NCI-H146 treated with DMSO at 0.1 percent for 48 hours (cell line): ENCODE measurements at regions not wholly inside any gene's neighbourhood (a gene's known extent, or its start where the extent isn't known, plus 50 kb on each side); places are given as distances from the start of the nearest gene placed in this dataset.
"Not testable (repeated sequence)": the region's sequence is repeated elsewhere in the genome, so short reads cannot be mapped to it uniquely, and the experiment has no call there.

Experiments used
- DNase-seq: peaks from one replicate; lab custom pipeline; 2025; ENCODE audit not compliant: unreplicated experiment; lab: John Stamatoyannopoulos, UW

DNA sequence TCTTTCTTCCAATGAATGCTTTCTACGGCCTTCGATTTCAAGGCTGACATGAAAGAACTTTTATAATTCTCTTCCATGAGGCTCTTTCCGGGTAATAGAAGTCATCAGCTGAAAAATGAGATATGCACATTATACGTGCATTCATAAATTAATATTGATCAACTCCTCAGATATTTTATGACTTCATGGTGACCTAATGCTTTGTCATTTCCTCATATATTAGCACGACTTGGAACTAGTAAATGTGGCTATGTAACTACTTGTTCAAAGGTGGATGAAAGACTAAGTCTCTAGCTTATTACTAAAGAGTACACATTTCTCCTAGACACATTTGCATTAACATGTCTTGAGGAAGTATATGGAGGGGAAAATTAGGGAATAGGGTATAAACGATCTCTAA lies 168.8 kb downstream of the HDGFL1 start:
- DNase-seq, result no peak

DNA sequence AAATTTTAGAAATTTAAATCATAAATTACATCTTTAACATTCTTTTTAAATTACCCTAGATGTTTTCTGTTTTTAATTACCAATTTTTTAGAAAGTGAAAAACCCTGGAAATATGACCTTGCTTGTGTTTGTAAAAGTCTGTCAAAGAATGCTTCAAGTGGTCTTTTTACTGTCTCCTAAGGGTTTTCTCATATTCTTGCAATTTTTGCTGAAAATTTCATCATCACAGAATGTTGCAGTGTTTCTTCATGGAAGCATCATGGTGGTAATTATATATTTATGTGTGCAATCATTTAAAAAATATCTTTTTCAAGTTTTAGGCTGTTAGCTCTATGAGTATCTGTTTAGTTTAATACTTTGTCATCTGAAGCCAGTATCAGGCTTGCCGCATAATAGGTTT lies 178.2 kb downstream of the HDGFL1 start:
- no peak for DNase-seq

- DNase-seq, result no peak
Measured at GRCh38 chr6:22748681-22749080, 179.3 kb downstream of the HDGFL1 start.

DNA sequence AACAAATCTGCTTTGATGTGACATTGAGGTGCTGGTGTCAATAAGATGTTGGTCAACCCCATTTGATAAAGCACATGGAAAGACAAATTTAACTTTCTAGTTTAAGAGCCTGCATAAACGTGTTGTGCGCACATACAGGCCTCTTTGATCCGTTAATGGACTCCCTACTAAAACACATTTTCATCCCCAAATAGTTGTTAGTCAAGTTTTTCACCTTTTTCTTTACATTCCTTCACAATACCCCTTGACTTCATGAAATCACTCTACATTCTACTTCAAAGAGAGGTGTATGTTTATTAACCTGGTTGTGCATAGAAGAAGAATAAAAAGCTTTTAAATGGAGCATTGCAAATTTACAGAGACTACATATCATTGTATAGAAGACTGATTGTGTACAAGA lies 180.3 kb downstream of the HDGFL1 start:
- DNase-seq, result no peak

DNA sequence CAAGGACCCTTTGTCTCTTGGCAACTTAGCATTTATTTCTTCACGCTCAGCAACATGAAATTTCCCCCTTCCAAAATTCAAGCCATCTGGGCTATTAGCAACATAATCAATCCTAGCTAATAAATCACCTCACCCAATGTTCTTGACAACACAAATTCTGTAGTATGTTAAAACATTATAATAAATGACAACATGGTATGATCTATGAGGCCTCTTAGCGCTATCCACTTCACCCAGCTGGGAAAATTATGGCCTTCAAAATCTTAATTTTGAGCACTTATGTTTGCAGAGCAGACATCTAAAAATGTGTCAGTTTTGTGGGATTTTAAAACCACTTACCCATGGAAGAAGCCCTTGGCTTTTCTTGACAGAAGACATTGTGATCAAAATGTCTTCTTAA lies 181.9 kb downstream of the HDGFL1 start:
- DNase-seq, result no peak

DNA sequence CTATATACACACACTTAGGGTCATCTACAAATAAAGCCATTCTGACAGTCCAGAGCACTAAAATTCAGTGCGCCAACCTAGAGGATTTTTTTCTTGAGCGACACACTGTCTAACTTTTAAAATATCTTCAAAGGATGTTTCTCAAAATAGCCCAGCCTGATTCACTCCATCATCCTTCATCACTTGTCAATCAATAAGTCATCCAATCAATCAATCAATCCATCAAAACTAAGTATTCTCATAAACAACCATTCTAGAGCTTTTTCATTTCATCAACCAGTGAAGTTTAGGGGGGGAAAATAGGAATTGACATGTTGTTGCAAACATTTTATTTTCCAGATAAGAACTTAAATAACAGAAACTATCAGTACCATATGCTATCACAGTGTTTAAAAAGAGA lies 183.2 kb downstream of the HDGFL1 start:
- no peak for DNase-seq

- DNase-seq, result no peak
Measured at GRCh38 chr6:22754061-22754460, 184.7 kb downstream of the HDGFL1 start.

- no peak for DNase-seq
Measured at GRCh38 chr6:22755605-22756004, 186.2 kb downstream of the HDGFL1 start.

- DNase-seq, result no peak
Measured at GRCh38 chr6:22756365-22756764, 187.0 kb downstream of the HDGFL1 start.

- no peak for DNase-seq
Measured at GRCh38 chr6:22764496-22764895, 195.1 kb downstream of the HDGFL1 start.

GRCh38 chr6:22765015-22765414 lies 195.6 kb downstream of the HDGFL1 start:
- DNase-seq, result no peak

DNA sequence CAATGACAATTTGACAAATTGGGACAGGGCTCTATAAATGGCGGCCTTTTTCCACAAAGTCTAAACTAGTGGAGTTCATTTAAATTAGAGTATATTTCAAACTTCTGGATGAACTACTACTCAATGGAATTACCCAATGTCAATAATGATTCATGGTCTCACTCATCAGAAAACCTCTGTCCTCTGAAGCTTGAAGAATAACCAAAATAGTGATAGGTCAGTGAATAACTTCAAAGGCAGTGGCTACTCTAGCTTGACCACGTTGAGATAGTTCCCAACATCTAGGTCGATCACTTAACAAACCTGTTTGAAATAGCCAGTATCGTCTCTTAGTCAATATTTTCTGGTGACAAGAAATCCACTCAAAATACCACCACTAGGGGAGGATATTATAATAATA lies 197.6 kb downstream of the HDGFL1 start:
- DNase-seq, result no peak

DNA sequence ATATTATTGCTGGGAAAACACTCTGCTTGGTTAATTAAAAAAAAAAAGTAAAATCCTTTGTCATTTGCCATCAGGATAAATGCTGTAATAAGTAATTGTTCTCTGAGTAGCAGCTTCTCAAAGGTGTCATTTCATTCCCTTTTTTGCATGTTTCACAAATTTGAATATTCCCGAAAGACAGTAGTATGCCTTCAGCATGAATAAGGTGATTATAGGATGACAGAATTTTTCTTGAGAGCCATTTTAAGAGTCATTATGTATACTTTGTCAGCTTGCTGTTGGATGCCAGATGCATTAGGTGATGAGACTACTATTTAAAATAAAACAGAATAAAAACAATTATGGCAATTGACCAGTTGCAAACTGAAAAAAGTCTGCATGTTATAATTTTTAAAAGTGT lies 200.7 kb downstream of the HDGFL1 start:
- DNase-seq, result no peak

GRCh38 chr6:22774129-22774528 lies 204.8 kb downstream of the HDGFL1 start:
- no peak for DNase-seq

- DNase-seq, result not testable (repeated sequence)
Measured at GRCh38 chr6:22778438-22778837, 209.1 kb downstream of the HDGFL1 start.

GRCh38 chr6:22779062-22779461 lies 209.7 kb downstream of the HDGFL1 start:
- no peak for DNase-seq

GRCh38 chr6:22783931-22784330 lies 214.6 kb downstream of the HDGFL1 start:
- no peak for DNase-seq

DNA sequence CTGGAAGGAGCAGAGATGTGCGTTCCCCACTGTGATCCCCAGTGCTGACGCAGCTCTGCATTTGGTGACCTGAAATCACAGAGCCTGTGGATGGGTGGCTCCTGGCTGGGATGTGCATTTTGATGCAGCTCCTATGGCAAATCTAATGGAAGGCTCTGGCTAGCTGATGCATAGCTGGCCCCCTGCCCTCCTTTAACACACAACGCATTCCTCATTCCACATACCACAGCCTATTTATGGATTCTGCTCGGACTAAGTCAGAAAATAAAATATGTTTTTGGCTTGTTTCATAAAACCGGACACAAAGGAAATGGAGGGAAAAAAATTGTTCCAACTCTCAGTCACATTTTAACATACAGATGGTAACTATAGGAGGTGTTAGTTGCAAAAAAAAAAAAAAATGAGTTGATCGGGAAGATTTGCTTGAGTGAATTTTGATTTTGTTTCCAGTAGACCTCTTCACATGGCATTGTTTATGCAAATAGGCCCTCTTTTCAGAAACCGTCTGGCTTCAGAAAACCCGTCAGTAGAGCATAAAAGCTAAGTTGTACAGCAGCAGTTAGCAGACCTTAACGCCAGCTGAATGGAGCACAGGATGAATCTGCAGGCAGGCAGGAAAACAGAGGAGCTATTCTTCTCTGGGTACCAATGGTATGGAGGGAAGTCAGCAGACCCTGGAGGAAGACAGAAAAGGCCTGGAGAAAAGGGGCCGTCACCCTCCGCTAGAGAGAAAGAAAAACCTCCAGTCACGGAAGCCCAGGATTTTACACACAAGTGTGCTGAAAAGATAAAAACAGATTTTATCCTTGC lies 215.4 kb downstream of the HDGFL1 start:
- no peak for DNase-seq

DNA sequence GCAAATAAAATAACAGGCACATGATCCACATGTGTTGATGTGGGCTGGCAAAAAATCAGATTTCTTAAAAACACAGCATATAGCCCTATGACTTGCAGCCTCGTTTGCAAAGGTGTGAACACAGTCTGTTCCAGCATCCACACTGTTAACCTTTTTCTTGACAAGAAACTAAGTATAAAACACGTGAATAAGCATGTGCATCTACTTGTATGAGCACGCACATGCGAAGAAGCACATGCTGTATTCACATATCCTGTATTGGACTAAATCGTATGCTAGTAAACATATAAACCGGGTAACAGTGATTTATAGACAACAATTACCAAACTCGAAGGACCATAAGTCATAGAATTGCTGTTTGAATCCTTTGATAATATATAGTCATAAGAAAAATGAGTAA lies 218.7 kb downstream of the HDGFL1 start:
- DNase-seq, result no peak

DNA sequence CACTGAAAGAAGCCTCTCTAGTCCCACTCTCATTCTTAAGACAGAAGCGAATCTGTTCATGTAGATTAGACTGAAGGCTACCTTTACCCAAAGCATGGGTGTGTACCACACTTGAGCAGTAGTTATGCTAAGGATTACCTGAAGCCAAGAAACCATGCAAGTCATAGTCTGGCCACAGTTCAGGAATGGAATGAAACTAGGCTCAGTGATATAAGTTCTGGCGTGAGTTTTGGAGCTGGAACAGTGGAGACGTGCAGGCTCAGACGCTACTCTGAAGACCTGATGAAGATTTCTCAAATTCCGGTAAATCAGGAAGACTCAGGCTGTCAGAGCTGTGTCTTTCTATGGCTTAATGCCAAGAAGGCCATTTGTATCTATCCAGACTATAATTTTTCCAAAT lies 219.9 kb downstream of the HDGFL1 start:
- DNase-seq, result no peak

- no peak for DNase-seq
Measured at GRCh38 chr6:22794844-22795243, 225.5 kb downstream of the HDGFL1 start.

GRCh38 chr6:22800451-22800850 lies 231.1 kb downstream of the HDGFL1 start:
- DNase-seq, result no peak

DNA sequence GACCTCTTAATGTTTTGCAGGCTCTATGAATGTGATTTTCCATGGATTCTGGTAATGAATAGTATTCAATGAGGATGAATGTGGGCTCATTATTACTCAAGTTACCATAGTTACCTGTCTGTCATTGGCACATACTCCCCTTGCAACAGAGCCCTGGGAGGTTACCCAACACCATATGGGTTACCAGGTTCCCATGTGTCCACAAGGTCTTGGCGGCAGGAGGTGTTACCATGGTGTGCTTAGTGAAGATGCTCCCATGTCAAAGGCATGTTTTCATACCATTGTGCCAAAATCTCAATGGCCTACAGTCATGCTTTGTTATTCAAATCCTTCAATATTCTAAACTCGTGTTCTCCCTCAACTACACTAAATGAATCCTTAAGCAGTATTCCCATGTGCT lies 232.5 kb downstream of the HDGFL1 start:
- no peak for DNase-seq
